Neural cell (in vitro differentiated cells): ENCODE measurements at regions not wholly inside any gene's neighbourhood (a gene's known extent, or its start where the extent isn't known, plus 50 kb on each side); places are given as distances from the start of the nearest gene placed in this dataset.

Experiments
- H2AFZ ChIP-seq: fragments of 200-600, 300-800 bp; sonication (generic), shearing (Covaris generic); 2 replicates; pipeline ENCODE4 v1.6.0; 2014; ENCODE audit warnings: low read depth, mild to moderate bottlenecking, antibody characterized with exemption, low read length, moderate library complexity
- H3F3A ChIP-seq: fragments of 200-600 bp; shearing (Covaris generic); 2 replicates; pipeline ENCODE4 v1.6.1; 2016; ENCODE audit warnings: mild to moderate bottlenecking, moderate library complexity, mixed read lengths, antibody characterized with exemption, low read length; ENCODE audit not compliant: insufficient read depth, poor library complexity, severe bottlenecking
- H3K27ac ChIP-seq: fragments of 200-600, 300-800 bp; sonication (generic), shearing (Covaris generic); 2 replicates; pipeline ENCODE4 v1.5.1; 2014; ENCODE audit warnings: mild to moderate bottlenecking, low read length, moderate library complexity
- H3K27me3 ChIP-seq: fragments of 300-800, 200-600 bp; sonication (generic), shearing (Covaris generic); 2 replicates; pipeline ENCODE4 v1.6.0; 2014; ENCODE audit warnings: mild to moderate bottlenecking, low read depth, low read length, moderate library complexity; ENCODE audit not compliant: insufficient read depth
- H3K36me3 ChIP-seq: fragments of 300-800, 200-600 bp; sonication (generic), shearing (Covaris generic); 2 replicates; pipeline ENCODE4 v1.5.1; 2014; ENCODE audit warnings: mild to moderate bottlenecking, antibody characterized with exemption, low read length, moderate library complexity; ENCODE audit not compliant: insufficient read depth
- H3K4me2 ChIP-seq: fragments of 300-800, 200-600 bp; sonication (generic), shearing (Covaris generic); 2 replicates; pipeline ENCODE4 v1.6.0; 2014; ENCODE audit warnings: mild to moderate bottlenecking, low read length
- H3K4me3 ChIP-seq: fragments of 300-800, 200-600 bp; sonication (generic), shearing (Covaris generic); 2 replicates; pipeline ENCODE4 v1.5.1; 2014; ENCODE audit warnings: mild to moderate bottlenecking, low read length, moderate library complexity
- H3K79me2 ChIP-seq: fragments of 200-600 bp; shearing (Covaris generic); replicated peaks from 2 replicates; pipeline ENCODE4 v1.6.0; 2014; ENCODE audit warnings: mild to moderate bottlenecking, low read length, moderate library complexity; ENCODE audit not compliant: insufficient read depth
- H3K9ac ChIP-seq: fragments of 300-800, 200-600 bp; sonication (generic), shearing (Covaris generic); 2 replicates; pipeline ENCODE4 v1.6.1; 2016; ENCODE audit warnings: mild to moderate bottlenecking, low read length, mixed read lengths
- H3K9me2 ChIP-seq: fragments of 200-600 bp; shearing (Covaris generic); 2 replicates; pipeline ENCODE4 v1.6.1; 2016; ENCODE audit warnings: mild to moderate bottlenecking, low read length, mixed read lengths; ENCODE audit not compliant: insufficient read depth
- H3K9me3 ChIP-seq: fragments of 200-600, 300-800 bp; sonication (generic), shearing (Covaris generic); 2 replicates; pipeline ENCODE4 v1.6.1; 2016; ENCODE audit warnings: mild to moderate bottlenecking, mixed run types, low read length, moderate library complexity, mixed read lengths
- H4K20me1 ChIP-seq: fragments of 200-600 bp; shearing (Covaris generic); 2 replicates; pipeline ENCODE4 v1.6.1; 2016; ENCODE audit warnings: mild to moderate bottlenecking, mixed run types; ENCODE audit not compliant: insufficient read depth
- EP300 ChIP-seq: fragments of 450-650 bp; conservative IDR thresholded peaks from 2 replicates; pipeline ENCODE4 v1.6.1; 2014; ENCODE audit warnings: antibody characterized with exemption, mild to moderate bottlenecking, moderate library complexity; ENCODE audit not compliant: poor library complexity, severe bottlenecking
- EZH2 ChIP-seq: fragments of 200-600, 300-800 bp; shearing (Covaris generic), sonication (generic); IDR thresholded peaks from 2 replicates; pipeline ENCODE4 v1.6.1; 2014; ENCODE audit warnings: antibody characterized with exemption, low read length, borderline replicate concordance, mild to moderate bottlenecking; ENCODE audit not compliant: insufficient read depth, poor library complexity, severe bottlenecking
- MXI1 ChIP-seq: fragments of 450-650 bp; conservative IDR thresholded peaks from 2 replicates; pipeline ENCODE4 v1.6.1; 2014; ENCODE audit warnings: antibody characterized with exemption, mild to moderate bottlenecking; ENCODE audit not compliant: poor library complexity, severe bottlenecking
- POLR2AphosphoS5 ChIP-seq: IDR thresholded peaks from 2 replicates; pipeline ENCODE4 v1.6.1; 2012
- RAD21 ChIP-seq: fragments of 450-650 bp; conservative IDR thresholded peaks from 2 replicates; pipeline ENCODE4 v1.6.1; 2014; ENCODE audit warnings: antibody characterized with exemption, mild to moderate bottlenecking, moderate library complexity
- SMC3 ChIP-seq: fragments of 450-650 bp; conservative IDR thresholded peaks from 2 replicates; pipeline ENCODE4 v1.6.1; 2014; ENCODE audit warnings: antibody characterized with exemption, mild to moderate bottlenecking, moderate library complexity; ENCODE audit not compliant: poor library complexity
- TAF1 ChIP-seq: IDR thresholded peaks from 2 replicates; pipeline ENCODE4 v1.6.1; 2012; ENCODE audit warnings: low read depth
- TF ChIP-seq, protein P1 (sequence below): IDR thresholded peaks from 2 replicates; pipeline ENCODE4 v1.6.1; 2012; ENCODE audit warnings: borderline replicate concordance
- TF ChIP-seq, protein P2 (sequence below): fragments of 450-650 bp; IDR thresholded peaks from 2 replicates; pipeline ENCODE4 v1.5.1; 2014; ENCODE audit warnings: antibody characterized with exemption, mild to moderate bottlenecking, moderate library complexity; ENCODE audit not compliant: poor library complexity, severe bottlenecking

DNA sequence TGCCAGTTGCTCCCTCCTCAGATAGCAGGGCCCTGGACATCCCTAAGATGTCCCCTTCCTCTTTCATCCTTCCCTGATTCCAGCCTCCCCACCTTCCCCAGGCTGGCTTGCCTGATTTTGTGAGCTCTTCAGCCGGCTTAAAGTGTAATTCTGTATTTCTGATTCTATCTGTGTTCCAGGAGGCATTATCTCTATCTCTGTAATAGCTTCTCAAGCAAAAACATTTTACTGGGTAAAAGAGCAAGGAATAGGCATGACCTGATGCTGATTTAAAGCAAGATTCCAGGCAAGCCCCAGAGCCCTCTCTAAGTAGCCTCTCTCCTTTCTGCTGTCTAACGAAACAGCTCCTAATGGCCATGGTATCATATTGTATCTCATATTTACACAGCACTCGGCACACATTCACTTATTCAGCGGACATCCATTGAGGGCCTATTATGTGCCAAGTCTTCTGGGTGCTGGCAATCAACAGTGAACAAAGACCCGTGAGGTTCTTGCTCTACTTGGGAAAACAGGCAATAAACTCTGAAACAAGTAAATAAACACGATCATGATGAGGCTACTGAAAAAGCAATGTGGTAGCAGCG is 100.9 kb upstream of the MSX2 start:
- TF ChIP-seq SMC3 (no peak), RAD21 (no peak), MXI1 (no peak), EZH2 (no peak), POLR2AphosphoS5 (no peak), TAF1 (no peak)
- TF ChIP-seq, protein P1, sequence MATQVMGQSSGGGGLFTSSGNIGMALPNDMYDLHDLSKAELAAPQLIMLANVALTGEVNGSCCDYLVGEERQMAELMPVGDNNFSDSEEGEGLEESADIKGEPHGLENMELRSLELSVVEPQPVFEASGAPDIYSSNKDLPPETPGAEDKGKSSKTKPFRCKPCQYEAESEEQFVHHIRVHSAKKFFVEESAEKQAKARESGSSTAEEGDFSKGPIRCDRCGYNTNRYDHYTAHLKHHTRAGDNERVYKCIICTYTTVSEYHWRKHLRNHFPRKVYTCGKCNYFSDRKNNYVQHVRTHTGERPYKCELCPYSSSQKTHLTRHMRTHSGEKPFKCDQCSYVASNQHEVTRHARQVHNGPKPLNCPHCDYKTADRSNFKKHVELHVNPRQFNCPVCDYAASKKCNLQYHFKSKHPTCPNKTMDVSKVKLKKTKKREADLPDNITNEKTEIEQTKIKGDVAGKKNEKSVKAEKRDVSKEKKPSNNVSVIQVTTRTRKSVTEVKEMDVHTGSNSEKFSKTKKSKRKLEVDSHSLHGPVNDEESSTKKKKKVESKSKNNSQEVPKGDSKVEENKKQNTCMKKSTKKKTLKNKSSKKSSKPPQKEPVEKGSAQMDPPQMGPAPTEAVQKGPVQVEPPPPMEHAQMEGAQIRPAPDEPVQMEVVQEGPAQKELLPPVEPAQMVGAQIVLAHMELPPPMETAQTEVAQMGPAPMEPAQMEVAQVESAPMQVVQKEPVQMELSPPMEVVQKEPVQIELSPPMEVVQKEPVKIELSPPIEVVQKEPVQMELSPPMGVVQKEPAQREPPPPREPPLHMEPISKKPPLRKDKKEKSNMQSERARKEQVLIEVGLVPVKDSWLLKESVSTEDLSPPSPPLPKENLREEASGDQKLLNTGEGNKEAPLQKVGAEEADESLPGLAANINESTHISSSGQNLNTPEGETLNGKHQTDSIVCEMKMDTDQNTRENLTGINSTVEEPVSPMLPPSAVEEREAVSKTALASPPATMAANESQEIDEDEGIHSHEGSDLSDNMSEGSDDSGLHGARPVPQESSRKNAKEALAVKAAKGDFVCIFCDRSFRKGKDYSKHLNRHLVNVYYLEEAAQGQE: no peak
- TF ChIP-seq, protein P2, sequence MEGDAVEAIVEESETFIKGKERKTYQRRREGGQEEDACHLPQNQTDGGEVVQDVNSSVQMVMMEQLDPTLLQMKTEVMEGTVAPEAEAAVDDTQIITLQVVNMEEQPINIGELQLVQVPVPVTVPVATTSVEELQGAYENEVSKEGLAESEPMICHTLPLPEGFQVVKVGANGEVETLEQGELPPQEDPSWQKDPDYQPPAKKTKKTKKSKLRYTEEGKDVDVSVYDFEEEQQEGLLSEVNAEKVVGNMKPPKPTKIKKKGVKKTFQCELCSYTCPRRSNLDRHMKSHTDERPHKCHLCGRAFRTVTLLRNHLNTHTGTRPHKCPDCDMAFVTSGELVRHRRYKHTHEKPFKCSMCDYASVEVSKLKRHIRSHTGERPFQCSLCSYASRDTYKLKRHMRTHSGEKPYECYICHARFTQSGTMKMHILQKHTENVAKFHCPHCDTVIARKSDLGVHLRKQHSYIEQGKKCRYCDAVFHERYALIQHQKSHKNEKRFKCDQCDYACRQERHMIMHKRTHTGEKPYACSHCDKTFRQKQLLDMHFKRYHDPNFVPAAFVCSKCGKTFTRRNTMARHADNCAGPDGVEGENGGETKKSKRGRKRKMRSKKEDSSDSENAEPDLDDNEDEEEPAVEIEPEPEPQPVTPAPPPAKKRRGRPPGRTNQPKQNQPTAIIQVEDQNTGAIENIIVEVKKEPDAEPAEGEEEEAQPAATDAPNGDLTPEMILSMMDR: no peak
- Histone ChIP-seq H3K4me3 (no peak overlapping the region), H3K9me3 (no peaks in the 10 kb centered on the region), H3K9ac (no peak overlapping the region), H3K36me3 (no peaks in the 10 kb centered on the region), H2AFZ (no peak overlapping the region), H3K27ac (no peak overlapping the region), H3K4me2 (no peak overlapping the region), H4K20me1 (no peaks in the 10 kb centered on the region), H3K79me2 (no peaks in the 10 kb centered on the region), H3F3A (no peaks in the 10 kb centered on the region), H3K9me2 (no peaks in the 10 kb centered on the region), H3K27me3 (no peaks in the 10 kb centered on the region)

DNA sequence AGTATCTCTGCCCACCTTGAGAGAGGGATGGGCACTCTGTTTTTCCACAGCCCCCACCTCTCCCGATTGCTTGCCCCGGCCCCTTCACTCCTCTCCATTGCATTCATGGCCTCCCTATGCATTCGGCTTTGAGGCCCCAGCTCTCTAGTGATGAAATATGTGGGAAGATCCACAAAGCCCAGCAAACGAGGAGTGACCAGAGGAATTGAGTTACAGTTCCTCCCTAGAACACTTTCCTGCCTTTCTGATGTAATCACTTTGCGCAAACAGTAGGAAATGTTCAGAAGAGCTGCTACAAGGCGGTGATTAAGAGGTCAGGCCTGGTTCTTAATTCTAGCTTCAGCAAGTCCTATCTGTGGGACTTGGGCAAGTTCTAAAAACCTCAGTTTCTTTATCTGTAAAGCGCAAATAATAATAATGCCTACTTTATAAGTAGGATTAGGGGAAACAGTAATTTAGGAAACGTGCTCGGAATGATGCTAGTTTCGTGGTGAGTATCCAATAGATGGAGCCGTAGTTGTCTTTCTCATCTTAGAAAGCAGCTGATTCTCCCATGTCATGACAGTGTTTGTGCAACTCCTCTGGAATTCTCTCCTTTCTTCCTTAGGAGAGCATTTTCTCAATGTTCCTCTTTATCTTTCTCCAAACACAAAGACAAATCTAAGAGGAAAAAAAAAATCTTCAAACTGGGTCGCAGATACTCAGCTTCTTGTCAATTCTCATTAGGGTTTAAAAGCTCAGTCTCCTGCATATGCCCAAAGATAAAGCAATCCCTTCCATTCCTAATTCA is 99.5 kb upstream of the MSX2 start:
- Histone ChIP-seq H3K4me3 (no peak overlapping the region), H4K20me1 (no peaks in the 10 kb centered on the region), H3K27ac (no peak overlapping the region), H3K9me3 (no peaks in the 10 kb centered on the region), H3K27me3 (no peaks in the 10 kb centered on the region), H3K36me3 (no peaks in the 10 kb centered on the region), H3F3A (no peaks in the 10 kb centered on the region), H3K9ac (no peak overlapping the region), H3K9me2 (no peaks in the 10 kb centered on the region), H3K79me2 (no peaks in the 10 kb centered on the region), H2AFZ (no peak overlapping the region), H3K4me2 (no peak overlapping the region)
- TF ChIP-seq EZH2 (no peak), EP300 (no peak), MXI1 (no peak), POLR2AphosphoS5 (no peak), SMC3 (no peak), TAF1 (no peak), RAD21 (no peak)
- TF ChIP-seq, protein P2: no peak
- TF ChIP-seq, protein P1: no peak
